Upper lobe of right lung (tissue), 1 donor: ENCODE measurements at regions not wholly inside any gene's neighbourhood (a gene's known extent, or its start where the extent isn't known, plus 50 kb on each side); places are given as distances from the start of the nearest gene placed in this dataset.
A peak's percentile ranks its signal among the peaks of the same experiment; 100 is the strongest.

Experiments
- ATAC-seq: fragments of 200-7000 bp; cut with Tn5 transposase; one replicate; pipeline ENCODE4 v1.9.1; 2020; ENCODE audit warnings: mild to moderate bottlenecking, moderate library complexity
- DNase-seq: peaks from one replicate; pipeline ENCODE4 v3.0.0-alpha.2; 2020
- H3K27ac ChIP-seq: fragments of 200-600 bp; one replicate; pipeline ENCODE4 v1.8.0; 2022
- H3K27me3 ChIP-seq: fragments of 200-600 bp; one replicate; pipeline ENCODE4 v1.8.0; 2022; ENCODE audit warnings: mild to moderate bottlenecking
- H3K36me3 ChIP-seq: fragments of 200-600 bp; one replicate; pipeline ENCODE4 v1.8.0; 2022
- H3K4me1 ChIP-seq: fragments of 200-600 bp; one replicate; pipeline ENCODE4 v1.8.0; 2022
- H3K4me3 ChIP-seq: fragments of 200-600 bp; one replicate; pipeline ENCODE4 v1.8.0; 2022; ENCODE audit warnings: mild to moderate bottlenecking
- H3K9me3 ChIP-seq: fragments of 200-600 bp; one replicate; pipeline ENCODE4 v1.8.0; 2022
- intact Hi-C: fragments of 100-400 bp; cut with DNase I; formaldehyde crosslinking; loops from one replicate; pipeline ENCODE4 v1.11.0; 2022
- TF ChIP-seq, protein P1 (sequence below): fragments of 200-600 bp; IDR thresholded peaks from one replicate; pipeline ENCODE4 v1.8.0; 2022; ENCODE audit warnings: antibody characterized with exemption
- donor health status: DM: no; HTN: yes; CAD: no; lungs with severe emphysema.

DNA sequence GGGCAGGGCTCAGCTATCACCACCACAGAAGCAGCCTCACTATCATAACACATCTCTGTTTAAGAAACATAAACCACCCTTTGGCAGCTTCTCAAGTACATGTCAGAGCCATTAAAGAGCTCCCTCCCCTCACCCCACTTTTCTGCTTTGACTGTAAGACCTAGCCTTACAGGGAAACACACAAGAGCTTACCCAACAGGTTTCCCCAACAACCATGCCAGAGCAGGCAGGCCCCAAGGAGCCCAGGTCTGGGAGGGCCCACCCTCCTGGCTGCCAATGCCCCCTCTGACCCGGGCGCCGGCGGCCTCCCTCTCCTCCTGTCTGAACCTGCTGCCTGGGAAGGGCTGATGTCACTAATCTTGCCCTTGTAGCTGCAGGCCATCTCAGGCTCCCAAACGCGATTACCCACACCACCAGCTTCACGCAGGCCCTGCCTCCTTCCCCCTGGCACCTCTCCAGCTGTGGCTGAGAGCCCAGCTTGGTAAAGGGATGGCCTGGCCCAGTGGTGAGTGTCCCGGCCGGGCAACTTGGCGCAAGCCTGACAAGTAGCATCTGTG, 402.0 kb downstream of the MAFB start:
- no peak overlapping the region for H3K27ac ChIP-seq
- peak; percentile 84 for DNase-seq
- TF ChIP-seq, protein P1, sequence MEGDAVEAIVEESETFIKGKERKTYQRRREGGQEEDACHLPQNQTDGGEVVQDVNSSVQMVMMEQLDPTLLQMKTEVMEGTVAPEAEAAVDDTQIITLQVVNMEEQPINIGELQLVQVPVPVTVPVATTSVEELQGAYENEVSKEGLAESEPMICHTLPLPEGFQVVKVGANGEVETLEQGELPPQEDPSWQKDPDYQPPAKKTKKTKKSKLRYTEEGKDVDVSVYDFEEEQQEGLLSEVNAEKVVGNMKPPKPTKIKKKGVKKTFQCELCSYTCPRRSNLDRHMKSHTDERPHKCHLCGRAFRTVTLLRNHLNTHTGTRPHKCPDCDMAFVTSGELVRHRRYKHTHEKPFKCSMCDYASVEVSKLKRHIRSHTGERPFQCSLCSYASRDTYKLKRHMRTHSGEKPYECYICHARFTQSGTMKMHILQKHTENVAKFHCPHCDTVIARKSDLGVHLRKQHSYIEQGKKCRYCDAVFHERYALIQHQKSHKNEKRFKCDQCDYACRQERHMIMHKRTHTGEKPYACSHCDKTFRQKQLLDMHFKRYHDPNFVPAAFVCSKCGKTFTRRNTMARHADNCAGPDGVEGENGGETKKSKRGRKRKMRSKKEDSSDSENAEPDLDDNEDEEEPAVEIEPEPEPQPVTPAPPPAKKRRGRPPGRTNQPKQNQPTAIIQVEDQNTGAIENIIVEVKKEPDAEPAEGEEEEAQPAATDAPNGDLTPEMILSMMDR = no peak
- intact Hi-C loops = no loop called here
- H3K27me3 ChIP-seq = no peaks in the 10 kb centered on the region
- H3K4me1 ChIP-seq = peaks cover 6% of the 10 kb centered on the region
- peak; percentile 74 for ATAC-seq
- no peaks in the 10 kb centered on the region for H3K9me3 ChIP-seq
- H3K4me3 ChIP-seq = no peak overlapping the region
- no peaks in the 10 kb centered on the region for H3K36me3 ChIP-seq

DNA sequence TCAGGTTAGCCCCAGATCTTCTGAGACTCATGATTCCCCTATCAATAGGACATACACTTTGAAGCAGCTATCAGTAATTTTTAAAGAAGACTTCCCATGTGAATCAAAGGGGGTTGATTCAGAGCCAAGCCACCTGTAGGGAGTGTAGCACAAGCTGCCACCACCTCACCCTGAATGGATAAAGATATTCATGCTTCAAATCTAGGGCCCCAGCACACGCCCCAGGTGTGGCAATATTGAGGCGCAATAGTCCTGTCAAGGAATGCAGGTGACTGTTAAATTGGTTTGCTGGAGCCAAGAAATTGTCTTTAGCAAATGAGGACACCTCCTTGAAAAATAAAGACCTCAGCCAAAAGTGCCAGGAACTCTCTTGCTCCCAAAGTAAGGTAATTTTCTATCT, 404.4 kb downstream of the MAFB start:
- TF ChIP-seq, protein P1 = no peak
- H3K27ac ChIP-seq = no peak overlapping the region
- intact Hi-C loops = no loop called here
- H3K4me3 ChIP-seq = no peak overlapping the region
- no peaks in the 10 kb centered on the region for H3K9me3 ChIP-seq
- peaks cover 9% of the 10 kb centered on the region for H3K4me1 ChIP-seq
- H3K27me3 ChIP-seq = no peaks in the 10 kb centered on the region
- ATAC-seq (no peak), DNase-seq (no peak)
- H3K36me3 ChIP-seq = no peaks in the 10 kb centered on the region

DNA sequence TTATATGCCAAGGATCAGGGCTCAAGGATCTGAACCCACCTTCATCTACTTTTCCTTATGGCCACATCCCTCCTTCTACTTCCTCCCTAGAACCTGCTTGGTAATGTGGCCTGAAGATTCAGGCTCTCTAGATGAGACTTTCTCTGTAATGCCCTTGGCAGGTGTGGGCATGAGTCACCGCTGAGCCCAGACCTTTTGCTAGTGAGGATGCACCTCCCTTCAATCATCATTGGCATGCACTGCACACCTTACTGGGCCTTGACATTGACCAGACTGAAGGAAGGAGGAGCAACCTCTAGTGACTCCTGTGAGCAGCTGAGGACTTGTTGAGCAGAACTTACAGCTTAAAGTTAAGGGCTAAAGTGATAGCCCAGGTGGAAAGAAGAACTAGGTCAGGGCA, 405.3 kb downstream of the MAFB start:
- ATAC-seq = no peak
- DNase-seq = no peak

DNA sequence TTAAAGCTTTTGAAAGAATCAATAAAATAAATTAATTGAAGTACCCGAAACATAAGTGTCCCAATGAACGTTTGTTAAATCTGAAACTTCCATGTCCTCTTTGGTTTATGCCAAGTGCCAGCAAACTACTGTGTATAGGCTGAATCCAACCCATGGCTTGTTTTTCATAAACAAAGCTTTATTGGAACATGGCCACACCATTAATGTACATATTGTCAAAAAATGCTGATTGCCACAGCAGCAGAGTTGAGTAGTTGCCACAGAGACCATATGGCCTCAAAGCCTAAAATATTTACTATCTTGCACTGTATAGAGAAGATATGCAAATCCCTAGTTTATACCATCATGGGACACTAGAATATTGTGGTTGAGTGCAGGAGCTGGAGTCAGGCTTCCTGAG, 406.1 kb downstream of the MAFB start:
- Histone ChIP-seq H3K4me3 (no peak overlapping the region), H3K36me3 (no peaks in the 10 kb centered on the region), H3K27ac (no peak overlapping the region), H3K9me3 (no peaks in the 10 kb centered on the region), H3K27me3 (no peaks in the 10 kb centered on the region), H3K4me1 (peaks cover 21% of the 10 kb centered on the region)
- no peak for DNase-seq
- TF ChIP-seq, protein P1 = no peak
- no peak for ATAC-seq
- intact Hi-C loops = no loop called here

More for the DNA sequence above, 405.3 kb downstream of the MAFB start:
- TF ChIP-seq, protein P1 = no peak
- intact Hi-C loops = no loop called here
- Histone ChIP-seq H3K27me3 (no peaks in the 10 kb centered on the region), H3K9me3 (no peaks in the 10 kb centered on the region), H3K4me3 (no peak overlapping the region), H3K4me1 (peaks cover 18% of the 10 kb centered on the region), H3K36me3 (no peaks in the 10 kb centered on the region), H3K27ac (no peak overlapping the region)

DNA sequence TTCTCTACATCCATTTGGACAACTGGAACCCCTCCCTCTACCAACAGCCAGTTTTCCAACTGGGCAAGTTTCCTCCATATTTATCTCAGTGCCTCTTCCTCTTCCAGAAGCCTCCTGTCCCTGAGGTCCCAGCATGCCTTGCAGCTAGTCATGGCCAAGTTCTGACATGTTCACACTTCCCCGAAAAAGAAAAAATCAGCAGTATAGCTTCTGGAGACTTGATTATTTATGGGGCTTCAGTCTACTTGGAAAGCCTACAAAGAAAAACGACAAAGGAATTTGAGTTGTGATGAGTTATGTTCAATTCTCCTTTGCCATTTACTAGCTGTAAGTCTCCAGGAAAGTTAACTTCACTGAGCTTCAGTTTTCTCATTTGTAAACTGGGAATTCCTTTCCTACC, 406.5 kb downstream of the MAFB start:
- TF ChIP-seq, protein P1 = no peak
- peaks cover 21% of the 10 kb centered on the region for H3K4me1 ChIP-seq
- intact Hi-C loops = no loop called here
- ATAC-seq (no peak), DNase-seq (no peak)
- no peak overlapping the region for H3K27ac ChIP-seq
- H3K27me3 ChIP-seq = no peaks in the 10 kb centered on the region
- no peaks in the 10 kb centered on the region for H3K36me3 ChIP-seq
- no peaks in the 10 kb centered on the region for H3K9me3 ChIP-seq
- H3K4me3 ChIP-seq = no peak overlapping the region

DNA sequence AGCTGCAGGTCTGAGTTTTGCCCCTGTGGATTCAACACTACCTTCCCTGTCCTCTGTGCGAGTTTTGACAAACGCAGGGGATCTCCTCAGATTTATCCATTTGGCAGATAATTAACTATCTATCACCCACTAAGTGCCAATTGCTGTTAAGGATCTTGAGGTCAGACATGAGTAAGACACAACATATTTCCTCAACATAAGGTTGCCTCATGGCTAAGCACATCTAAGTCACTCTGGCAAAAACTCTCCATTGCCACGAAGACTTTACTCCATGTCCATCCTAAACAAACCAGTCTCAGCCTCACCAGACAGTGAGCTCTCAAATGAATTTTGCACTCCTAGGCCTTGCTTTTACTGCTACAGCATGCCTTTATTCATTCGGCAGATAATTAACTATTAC, 408.4 kb downstream of the MAFB start:
- no peaks in the 10 kb centered on the region for H3K36me3 ChIP-seq
- no peak overlapping the region for H3K4me3 ChIP-seq
- intact Hi-C loops = no loop called here
- no peak overlapping the region for H3K27ac ChIP-seq
- peaks cover 15% of the 10 kb centered on the region for H3K4me1 ChIP-seq
- TF ChIP-seq, protein P1 = no peak
- ATAC-seq (no peak), DNase-seq (no peak)
- no peaks in the 10 kb centered on the region for H3K27me3 ChIP-seq
- H3K9me3 ChIP-seq = no peaks in the 10 kb centered on the region
